Left forelimb (tissue), 1 donor: ENCODE measurements at regions not wholly inside any gene's neighbourhood (a gene's known extent, or its start where the extent isn't known, plus 50 kb on each side); places are given as distances from the start of the nearest gene placed in this dataset.
"Not testable (repeated sequence)": the region's sequence is repeated elsewhere in the genome, so short reads cannot be mapped to it uniquely, and the experiment has no call there.

Experiments used
- DNase-seq: peaks from one replicate; pipeline ENCODE4 v3.0.0-alpha.2; 2018; ENCODE audit warnings: low spot score

DNA sequence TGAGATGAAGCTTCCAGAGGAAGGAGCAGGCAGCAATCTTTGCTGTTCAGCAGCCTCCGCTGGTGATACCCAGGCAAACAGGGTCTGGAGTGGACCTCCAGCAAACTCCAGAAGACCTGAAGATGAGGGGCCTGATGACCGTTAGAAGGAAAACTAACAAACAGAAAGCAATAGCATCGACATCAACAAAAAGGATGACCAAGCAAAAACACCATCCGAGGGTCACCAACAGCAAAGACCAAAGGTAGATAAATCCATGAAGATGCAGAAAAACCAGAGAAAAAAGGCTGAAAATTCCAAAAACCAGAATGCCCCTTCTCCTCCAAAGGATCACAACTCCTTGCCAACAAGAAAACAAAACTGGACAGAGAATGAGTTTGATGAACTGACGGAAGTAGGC, 235.9 kb upstream of the NSMCE3 start:
- DNase-seq, result not testable (repeated sequence)

DNA sequence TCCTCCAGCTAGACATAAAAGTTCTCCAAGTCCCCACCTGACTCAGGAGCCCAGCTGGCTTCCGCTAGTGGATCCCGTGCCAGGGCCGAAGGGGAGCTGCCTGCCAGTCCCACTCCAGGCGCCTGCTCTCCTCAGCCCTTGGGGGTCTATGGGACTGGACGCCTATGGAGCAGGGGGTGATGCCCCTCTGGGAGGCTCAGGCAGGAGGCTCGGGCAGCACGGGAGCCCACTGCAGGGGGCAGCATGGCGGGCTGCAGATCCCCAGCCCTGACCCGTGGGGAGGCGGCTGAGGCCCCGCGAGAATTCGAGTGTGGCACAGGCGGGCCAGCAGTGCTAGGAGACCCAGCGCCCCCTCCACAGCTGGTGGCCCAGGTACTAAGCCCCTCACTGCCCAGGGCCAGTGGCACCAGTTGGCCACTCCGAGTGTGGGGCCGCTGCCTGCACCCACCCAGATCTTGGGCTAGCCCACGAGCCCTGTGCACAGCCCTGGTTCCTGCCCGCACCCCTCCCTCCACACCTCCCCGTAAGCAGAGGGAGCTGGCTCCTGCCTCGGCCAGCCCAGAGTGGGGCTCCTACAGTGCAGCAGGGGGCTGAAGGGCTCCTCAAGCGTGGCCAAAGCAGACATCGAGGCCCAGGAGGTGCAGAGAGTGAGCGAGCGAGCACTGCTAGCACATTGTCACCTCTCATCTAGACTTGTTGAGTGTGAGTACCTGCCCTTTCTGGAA, 221.3 kb upstream of the NSMCE3 start:
- DNase-seq, result no peak

DNA sequence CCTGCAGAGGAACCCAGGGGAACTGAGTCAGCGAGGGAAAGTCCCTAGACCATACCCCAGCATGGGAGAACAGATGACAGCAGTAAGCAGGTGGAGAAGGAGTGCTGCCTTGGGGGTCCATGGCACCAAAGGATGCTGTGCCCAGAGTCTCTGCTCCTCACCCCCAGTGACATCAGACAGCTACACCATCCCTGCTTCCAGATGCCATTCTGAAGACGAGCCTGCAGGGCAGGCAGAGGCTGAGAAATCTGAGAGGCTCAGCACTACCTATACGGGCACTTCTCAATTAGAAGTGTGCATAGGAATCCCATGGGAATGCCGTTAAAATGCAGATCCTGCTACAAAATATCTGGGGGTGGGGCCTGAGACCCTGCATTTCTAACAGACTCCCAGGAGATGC, 211.3 kb upstream of the NSMCE3 start:
- no peak for DNase-seq

DNA sequence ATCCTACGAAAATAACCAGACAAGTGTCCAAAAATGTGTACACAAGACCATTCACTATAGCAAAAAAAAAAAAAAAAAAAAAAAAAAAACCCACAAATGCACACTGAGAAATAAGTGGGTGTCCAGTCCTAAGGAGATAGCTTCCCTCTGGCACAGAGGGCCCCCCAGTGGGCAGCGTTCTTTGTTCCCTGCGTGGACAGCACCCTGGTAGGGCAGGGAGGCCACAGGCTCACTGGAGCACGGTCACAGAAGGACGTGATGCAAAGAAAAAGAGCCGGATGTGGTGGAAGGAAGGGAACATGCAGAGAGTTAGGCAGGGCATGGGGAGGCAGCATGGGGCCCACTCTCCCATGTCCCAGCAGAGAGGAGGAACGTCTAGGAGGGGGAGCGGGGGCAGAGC, 210.7 kb upstream of the NSMCE3 start:
- no peak for DNase-seq

DNA sequence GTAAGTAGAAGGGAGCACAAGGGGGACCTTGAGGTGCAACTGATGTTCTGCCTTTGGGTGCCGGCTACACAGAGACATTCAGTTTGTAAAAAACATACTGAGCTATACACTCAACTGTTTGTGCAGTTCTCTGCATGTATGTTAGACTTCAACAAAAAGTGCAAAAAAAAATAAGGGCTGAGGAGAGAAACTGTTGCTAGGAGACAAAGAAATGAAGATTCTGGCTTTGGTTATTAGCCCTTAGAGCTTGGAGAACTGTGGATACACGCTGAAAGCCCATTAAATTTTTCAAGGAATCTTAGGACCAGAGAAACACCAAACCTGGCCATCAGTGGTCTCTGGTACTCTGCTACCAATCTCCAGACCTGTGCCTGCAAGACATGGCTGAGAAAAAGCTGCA, 207.6 kb upstream of the NSMCE3 start:
- DNase-seq, result no peak

DNA sequence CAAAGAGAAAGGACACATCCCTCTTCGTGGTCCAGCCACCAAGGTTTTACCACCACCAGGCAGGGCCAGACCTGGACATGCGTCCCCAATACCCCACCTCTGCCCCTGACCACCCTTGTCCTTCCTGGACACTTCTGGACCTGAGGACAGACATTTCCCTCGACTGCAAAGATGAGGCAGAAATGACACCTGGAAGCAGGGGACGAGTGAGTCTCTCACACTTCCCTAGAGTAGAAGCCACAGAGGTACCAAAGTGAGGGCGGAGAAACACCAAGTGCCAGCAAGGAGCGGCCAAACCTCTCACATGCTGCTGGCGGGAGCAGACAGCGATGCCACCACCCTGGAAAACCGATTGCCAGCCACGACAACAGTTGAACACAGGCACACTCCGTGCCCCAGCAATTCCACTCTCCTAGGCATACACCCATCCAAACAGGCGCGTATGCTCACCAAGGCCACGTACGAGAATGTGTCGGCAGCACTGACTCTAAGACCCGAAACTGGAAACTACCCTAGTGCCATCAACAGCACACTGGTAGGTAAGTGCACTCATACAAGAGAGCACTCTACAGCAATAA, 207.0 kb upstream of the NSMCE3 start:
- DNase-seq, result no peak

DNA sequence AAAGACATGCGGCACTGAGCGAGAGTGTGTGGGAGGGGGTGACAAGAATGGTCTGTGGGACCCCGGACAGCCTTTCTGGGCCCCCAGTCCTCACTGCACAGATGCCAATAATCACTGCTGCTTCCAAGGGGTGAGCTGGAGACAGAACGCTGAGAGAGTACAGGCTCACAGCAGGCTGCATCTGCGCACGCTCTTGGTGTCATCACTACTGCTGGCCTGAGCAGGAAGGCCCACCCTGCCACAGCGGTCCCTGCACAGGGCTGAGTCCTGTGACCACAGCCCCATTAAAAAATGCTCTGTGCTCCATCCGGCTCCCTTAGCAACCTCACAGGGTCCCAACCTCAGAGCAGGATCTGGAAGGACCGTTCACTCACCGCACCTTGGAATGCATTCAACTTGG, 205.5 kb upstream of the NSMCE3 start:
- DNase-seq, result no peak

DNA sequence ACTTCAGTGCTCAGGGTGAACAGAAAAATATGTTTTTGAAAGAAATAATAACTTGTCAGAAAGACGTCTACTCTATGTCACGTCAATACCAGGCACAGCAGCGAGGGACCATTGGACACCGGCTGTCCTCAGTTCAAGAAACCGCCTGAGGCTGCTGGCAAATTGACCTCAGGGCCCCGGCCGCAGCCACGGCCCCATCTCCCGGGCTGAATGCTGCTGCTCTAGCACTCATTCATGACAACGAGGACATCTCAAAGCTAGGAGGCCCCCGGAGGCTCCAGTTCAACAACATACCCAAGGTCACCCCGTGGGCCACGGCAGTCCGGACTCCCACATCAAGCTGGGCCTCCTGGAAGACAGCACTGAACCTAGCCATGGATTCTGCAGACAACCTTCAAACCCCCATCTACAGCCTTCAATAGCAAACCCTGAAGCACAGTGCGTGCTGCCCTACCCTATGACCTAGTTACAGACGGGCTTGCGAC, 204.0 kb upstream of the NSMCE3 start:
- DNase-seq, result no peak

DNA sequence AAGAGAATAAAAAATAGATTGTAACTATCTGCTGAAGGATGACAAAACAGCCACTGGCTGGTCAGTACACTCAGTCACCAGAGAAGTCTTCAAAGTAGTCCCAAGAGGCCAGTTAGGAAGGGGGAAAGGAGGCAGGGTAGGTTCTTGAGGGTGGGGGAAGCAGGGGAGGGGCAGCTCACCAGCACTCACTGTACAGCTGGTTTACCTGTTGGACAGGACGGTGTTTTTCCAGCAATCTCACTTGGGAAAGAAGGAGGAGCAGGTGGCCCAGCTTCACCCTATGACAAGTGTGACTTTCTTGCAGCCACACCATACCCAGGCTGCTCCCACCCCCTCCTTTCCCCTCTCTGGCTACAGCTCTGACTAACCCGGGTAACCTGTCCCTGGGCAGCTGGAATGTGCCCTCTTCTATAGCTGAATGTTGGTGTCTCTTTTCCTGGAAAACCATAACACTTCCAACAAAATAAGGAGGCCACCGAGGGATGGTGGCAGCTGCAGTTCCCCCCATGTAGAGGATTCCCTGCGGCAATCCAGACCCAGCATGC, 203.4 kb upstream of the NSMCE3 start:
- DNase-seq, result no peak

DNA sequence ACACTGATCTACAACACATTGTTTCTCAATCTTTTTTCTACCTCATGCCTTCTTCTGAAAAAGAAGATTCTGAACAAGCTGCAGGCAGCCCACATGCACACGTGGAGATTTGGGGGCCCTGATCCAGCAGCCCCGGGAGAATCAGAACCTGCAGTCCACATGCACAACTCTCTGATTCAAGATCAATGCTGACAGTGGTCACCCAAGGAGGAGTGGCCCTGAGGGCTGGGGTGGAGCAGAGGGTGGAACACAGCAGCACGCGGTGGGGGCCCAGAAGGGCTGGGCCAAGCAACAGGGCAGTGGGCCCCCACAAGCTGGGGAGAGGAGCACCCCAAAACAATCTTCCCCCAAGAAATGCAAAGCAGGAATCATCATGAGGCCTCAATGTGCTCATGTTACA, 202.1 kb upstream of the NSMCE3 start:
- DNase-seq, result no peak

DNA sequence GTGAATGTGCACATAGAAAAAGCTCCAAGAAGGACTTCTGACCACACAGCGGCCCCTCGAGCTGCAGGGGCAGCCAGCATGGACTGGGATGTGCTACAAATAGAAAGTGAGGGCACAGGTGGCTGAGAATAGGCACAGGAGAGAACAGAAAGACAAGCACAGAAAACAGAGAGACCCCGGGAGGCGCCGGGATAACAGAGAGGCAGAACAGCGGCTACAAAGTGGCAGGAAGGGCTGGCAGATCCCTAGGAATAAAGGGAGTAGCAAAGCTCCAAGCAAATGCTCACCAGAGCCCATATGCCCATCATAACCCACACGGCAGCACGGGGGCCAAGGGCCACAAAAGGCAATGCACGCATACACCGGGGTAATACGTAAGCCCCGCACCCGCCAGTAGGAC, 201.7 kb upstream of the NSMCE3 start:
- DNase-seq, result no peak

DNA sequence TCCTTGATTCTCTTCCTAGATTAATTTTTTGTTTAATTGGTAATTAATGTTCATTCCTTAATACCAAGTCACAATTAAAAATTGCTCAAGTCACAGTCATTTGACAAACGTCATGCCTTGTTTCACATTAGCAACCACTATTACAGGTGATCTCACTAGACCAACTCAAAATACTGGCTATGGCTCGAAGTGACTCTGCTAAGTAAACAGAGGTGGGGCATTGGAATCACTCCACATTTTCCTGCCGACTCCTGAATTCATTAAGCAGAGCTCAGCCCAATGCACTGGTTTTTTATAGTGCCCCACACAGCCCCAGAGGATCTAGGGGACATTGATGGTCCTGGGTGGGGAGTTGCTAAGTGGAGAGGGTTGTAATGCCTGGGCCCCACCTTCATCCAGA, 201.2 kb upstream of the NSMCE3 start:
- no peak for DNase-seq

DNA sequence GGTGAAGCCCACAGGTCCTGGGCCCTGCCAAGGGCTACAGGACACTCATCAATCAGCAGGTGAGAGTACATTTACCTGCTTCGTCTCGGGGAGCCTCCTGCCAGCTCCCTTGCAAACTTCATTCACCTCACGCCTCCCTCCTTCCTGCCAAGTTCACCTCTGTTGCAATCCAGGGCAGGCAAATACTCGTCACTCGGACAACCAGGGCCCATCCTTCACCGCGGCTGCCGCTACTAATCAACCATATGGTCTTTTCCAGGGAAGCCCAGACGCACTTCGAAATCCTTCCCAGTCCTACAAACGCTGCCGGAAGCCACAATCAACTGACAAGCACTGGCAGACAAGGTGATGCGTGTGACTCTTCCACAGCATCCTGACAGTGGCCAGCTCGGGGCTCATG, 200.7 kb upstream of the NSMCE3 start:
- DNase-seq, result no peak

DNA sequence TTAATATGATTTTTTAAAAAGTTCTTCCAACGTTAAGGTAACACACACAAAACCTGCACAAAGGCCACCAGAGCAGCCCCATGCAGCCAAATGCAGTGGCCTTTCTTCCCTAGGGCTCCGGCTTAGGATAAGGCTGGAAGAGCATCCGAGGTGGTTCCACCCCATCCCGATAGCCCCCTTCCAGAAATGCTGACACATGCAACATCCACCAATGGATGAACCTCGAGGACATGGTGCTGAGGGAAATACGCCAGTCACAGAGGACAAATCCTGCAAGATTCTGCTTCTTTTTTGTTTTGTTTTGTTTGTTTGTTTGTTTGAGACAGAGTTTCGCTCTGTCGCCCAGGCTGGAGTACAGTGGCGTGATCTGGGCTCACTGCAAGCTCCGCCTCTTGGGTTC, 199.3 kb upstream of the NSMCE3 start:
- DNase-seq, result no peak

DNA sequence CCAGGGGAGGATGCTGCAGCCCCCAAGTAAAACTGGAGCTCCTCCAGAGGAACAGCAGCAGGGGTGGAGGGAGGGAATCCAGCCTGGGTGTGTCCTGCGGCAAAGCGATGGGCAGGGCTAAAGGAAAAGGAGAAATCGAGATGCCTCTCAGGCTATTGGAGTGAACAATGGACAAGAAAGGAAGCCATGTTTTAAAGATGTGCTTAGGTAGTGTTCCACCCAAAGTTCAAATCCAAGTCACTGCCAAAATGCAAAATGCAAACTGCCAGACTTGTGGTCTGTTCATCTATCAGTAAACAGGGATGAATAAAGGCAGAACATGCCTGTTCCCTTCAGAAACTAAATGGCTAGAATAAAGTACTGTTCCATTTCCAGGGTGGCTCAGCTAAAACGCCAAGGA, 197.5 kb upstream of the NSMCE3 start:
- no peak for DNase-seq

DNA sequence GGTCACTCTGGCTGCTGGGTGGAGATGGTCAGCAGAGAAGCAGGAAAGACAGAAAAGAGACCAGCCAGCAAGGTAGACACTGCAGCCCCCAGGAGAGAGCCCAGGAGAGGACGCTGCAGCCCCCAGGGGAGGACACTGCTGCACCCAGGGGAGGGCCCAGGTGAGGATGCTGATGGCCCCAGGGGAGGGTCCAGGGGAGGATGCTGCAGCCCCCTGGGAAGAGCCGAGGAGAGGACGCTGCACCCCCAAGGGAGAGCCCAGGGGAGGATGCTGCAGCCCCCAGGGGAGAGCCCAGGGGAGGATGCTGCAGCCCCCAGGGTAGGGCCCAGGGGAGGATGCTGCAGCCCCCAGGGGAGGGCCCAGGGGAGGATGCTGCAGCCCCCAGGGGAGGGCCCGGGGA, 196.7 kb upstream of the NSMCE3 start:
- no peak for DNase-seq

DNA sequence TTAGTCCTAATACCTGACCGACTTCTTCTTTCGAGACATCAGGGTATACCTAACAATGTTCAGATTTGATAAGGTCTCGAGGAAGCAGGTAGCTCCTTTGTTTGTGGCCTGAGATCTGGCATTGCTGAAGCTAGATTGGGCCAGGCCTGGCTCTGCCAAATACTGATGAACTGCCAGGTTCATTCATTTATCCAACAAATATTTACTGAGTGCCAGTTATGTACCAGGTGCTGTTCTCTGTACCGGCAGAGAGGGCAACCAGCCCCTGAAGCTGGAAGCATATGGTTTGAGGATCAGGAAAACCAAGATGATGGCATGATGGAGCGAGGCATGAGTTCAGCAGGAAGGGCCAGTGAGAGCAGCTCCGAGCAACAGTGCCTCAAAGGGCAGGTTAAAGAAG, 196.2 kb upstream of the NSMCE3 start:
- DNase-seq, result no peak

DNA sequence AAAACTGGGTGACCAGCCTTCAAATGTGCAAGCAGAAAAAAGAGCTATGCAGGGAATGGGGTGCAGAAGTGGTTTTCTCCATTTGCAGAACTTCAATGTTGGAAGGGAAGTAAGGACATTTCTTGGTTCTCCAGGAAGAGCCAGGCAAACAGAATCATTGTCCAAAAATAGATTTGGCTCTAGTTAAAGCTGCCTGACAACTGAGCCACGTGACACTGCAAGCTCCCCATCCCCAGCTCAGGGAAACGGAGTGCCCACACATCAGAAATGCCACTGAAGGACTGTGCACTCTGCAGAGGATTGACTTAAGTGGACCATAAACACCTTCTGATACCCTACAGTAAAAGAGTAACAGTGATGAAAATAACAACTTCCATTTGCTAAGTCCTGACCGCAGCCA, 195.6 kb upstream of the NSMCE3 start:
- DNase-seq, result no peak

DNA sequence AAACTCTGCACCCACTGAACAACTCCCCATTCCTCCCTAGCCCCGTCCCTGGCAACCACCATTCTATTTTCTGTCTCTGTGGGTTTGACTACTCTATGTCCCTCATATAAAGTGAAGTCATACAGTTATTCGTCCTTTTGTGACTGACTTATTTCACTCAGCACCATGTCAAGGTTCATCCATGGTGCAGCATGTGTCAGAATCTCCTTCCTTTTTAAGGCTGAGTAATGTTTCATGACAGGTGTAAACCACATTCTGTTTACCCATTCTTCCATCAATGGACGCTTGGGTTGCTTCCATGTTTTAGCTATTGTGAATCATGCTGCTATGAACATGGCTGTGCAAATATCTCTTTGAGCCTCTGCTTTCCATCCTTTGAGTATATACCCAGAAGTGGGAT, 192.3 kb upstream of the NSMCE3 start:
- DNase-seq, result no peak

DNA sequence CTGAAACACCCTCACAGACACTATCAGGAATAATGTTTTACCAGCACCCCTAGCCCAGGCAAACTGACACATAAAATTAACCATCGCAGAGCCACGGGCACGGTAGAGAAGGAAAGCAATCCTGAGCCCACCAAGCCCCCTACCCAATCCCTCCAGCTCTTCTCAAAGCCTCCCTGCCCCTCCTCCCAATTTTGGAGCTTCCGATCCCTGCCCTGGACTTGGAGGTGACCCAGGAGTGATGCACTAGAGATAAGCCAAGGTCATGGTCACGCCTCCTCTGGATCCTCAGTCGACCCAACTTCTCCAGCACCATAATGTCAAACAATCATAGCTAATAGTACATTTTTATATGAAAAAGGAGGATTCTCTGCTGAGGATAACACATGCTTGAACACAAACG, 188.7 kb upstream of the NSMCE3 start:
- DNase-seq, result no peak

DNA sequence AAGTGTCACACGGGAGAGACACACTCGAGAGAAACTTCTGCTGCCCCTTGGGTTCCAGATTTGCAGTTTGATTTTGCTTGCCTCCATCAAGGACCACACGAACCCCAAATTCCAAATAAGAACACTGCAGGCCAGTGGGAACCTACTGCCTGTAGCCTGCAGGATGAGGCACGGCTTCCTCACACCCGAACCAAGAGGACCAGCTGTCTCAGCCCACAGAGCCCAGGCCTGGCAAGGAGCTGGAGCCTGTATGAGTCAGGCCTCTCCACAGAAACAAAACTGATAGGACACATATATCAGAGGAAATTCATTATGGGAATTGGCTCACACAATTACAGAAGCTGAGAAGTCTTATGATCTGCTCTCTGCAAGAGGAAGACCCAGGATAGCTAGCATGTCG, 188.1 kb upstream of the NSMCE3 start:
- DNase-seq, result peak; percentile 5

DNA sequence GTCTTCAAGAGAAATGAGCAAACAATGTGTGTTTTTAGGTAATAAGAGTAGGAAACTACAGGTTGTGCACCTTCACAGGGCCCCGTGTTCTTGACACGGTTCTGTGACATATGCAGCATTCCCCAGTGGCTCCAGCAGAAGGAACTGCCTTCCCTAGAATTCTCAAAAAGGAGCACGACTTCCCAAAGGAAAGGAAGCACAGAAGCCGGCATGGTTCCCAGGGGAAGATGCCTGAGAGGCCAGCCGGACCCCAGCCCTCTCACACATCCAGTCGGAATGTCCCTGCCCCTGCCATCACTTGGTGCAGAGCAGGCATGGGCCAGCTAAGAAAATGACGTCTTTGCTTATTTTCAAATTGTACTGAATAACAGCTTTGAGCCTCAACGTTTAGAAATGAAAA, 187.3 kb upstream of the NSMCE3 start:
- peak; percentile 37 for DNase-seq

DNA sequence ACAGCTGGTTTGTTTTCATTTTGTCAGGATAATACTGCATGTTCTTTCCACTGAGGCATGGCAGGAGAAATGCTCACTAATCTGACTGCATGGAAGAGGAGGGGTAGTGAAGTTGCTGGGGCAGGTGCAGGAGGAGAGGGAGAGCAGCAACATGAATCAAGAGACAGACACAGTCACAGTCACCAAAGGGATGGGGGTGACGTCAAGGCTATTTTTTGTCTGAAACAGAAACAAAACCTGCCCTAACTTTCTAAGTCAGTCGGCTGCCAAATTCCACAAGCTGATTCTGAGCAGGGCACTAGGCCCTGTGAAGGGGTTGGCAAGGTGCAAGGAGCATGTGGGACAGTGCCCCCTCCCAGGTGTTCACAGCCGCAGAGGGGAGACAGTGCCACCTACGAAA, 186.6 kb upstream of the NSMCE3 start:
- peak; percentile 15 for DNase-seq

DNA sequence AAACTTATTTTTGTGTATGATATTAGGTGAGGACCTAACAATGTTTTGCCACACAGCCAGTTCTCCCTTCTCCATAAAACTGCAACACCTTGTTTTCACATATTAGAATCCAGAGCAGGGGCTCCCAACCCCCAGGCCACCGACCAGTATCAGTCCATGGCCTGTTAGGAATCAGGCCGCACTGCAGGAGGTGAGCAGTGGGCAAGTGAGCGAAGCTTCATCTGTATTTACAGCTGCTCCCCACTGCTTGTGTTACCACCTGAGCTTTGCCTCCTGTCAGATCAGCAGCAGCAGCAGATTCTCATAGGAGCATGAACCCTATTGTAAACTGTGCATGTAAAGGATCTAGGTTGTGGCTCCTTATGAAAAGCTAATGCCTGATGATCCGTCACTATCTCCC, 185.9 kb upstream of the NSMCE3 start:
- DNase-seq, result no peak
